ENCODE measurements at regions not wholly inside any gene's neighbourhood (a gene's known extent, or its start where the extent isn't known, plus 50 kb on each side); places are given as distances from the start of the nearest gene placed in this dataset.
"Not testable (repeated sequence)": the region's sequence is repeated elsewhere in the genome, so short reads cannot be mapped to it uniquely, and the experiment has no call there.

- no peak for DNase-seq (ENCODE audit: low spot score)
Observed at GRCh38 chr1:80293818-80294217, 1287.3 kb upstream of the ADGRL4 start.

- DNase-seq (ENCODE audit: low spot score), result not testable (repeated sequence)
Observed at GRCh38 chr1:80288750-80289149, 1282.2 kb upstream of the ADGRL4 start.

GRCh38 chr1:80282536-80282935 lies 1276.0 kb upstream of the ADGRL4 start:
- no peak for DNase-seq (ENCODE audit: low spot score)

GRCh38 chr1:80278936-80279335 lies 1272.4 kb upstream of the ADGRL4 start:
- no peak for DNase-seq (ENCODE audit: low spot score)

DNA sequence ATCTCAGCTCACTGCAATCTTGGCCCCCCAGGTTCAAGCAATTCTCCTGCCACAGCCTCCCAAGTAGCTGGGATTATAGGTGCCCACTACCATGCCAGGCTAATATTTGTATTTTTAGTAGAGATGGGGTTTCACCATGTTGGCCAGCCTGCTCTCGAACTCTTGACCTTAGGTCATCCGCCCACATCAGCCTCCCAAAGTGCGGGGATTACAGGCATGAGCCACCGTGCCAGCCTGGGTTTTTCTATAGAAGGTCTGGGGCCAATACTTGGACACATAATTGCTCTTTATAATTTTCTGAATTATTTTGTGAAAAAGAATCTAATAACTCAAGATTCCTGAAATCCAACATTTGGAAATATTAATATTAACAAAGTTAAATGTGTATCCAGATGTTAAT lies 1267.7 kb upstream of the ADGRL4 start:
- no peak for DNase-seq (ENCODE audit: low spot score)

DNA sequence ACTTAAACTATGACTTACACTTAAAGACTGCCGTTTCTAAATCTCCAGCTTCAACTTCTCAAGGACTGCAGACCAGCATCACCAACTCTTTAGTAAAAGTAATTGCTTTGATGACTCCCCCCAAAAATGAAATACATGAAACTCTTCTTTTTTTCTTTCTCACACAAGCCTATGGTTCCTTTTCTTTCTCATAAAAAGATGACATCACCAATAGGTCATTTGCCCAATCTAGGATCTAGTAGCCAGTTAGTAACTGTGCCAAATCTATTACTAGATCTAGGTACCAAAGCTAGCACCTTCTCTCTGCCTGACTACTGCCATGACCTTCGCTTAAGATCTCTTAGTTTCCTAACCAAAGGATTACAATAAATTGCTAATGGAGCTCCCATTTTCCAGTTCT lies 1266.0 kb upstream of the ADGRL4 start:
- DNase-seq (ENCODE audit: low spot score), result no peak

GRCh38 chr1:80258659-80259058 lies 1252.1 kb upstream of the ADGRL4 start:
- DNase-seq (ENCODE audit: low spot score), result no peak

- DNase-seq (ENCODE audit: low spot score), result no peak
Observed at GRCh38 chr1:80251591-80251990, 1245.1 kb upstream of the ADGRL4 start.

GRCh38 chr1:80251171-80251570 lies 1244.6 kb upstream of the ADGRL4 start:
- DNase-seq (ENCODE audit: low spot score), result no peak

GRCh38 chr1:80250573-80251168 lies 1244.1 kb upstream of the ADGRL4 start:
- DNase-seq (ENCODE audit: low spot score), result no peak

- DNase-seq (ENCODE audit: low spot score), result no peak
Observed at GRCh38 chr1:80249699-80250098, 1243.2 kb upstream of the ADGRL4 start.

GRCh38 chr1:80248886-80249285 lies 1242.4 kb upstream of the ADGRL4 start:
- DNase-seq (ENCODE audit: low spot score), result peak; percentile 8

- no peak for DNase-seq (ENCODE audit: low spot score)
Observed at GRCh38 chr1:80245813-80246212, 1239.3 kb upstream of the ADGRL4 start.

GRCh38 chr1:80244372-80244771 lies 1237.8 kb upstream of the ADGRL4 start:
- DNase-seq (ENCODE audit: low spot score), result no peak

- no peak for DNase-seq (ENCODE audit: low spot score)
Observed at GRCh38 chr1:80241566-80241965, 1235.0 kb upstream of the ADGRL4 start.

- no peak for DNase-seq (ENCODE audit: low spot score)
Observed at GRCh38 chr1:80225510-80225909, 1219.0 kb upstream of the ADGRL4 start.

- DNase-seq (ENCODE audit: low spot score), result no peak
Observed at GRCh38 chr1:80221319-80221718, 1214.8 kb upstream of the ADGRL4 start.

- DNase-seq (ENCODE audit: low spot score), result peak; percentile 26
Observed at GRCh38 chr1:80218112-80218511, 1211.6 kb upstream of the ADGRL4 start.

DNA sequence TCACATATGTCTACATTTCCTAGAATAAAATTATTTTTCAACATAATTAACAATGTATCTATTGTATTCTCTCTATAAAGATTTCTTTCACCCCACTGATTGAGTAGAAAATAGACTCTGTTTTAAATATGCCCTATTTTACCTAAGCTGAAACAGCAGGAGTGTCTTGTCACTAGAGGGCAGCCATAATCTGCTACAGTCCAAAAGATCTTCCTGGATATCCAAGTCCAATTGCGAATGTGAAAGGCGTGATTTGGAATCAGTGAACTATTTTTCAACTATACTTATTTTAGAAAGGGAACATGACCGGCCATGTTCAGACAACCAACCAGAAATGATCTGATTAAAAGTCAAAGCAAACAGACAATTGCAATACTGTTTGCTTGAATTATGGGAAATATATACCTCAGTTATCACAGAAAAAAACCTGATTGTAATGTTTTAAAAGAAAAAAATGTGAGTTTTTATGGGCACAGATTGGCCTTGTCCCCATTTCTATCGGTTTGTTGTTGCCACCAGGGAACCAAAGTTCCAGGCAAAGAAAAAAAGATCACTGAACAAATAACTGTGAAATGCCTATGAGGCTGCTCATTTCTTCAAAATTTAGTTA lies 1211.0 kb upstream of the ADGRL4 start:
- DNase-seq (ENCODE audit: low spot score), result peak; percentile 48

DNA sequence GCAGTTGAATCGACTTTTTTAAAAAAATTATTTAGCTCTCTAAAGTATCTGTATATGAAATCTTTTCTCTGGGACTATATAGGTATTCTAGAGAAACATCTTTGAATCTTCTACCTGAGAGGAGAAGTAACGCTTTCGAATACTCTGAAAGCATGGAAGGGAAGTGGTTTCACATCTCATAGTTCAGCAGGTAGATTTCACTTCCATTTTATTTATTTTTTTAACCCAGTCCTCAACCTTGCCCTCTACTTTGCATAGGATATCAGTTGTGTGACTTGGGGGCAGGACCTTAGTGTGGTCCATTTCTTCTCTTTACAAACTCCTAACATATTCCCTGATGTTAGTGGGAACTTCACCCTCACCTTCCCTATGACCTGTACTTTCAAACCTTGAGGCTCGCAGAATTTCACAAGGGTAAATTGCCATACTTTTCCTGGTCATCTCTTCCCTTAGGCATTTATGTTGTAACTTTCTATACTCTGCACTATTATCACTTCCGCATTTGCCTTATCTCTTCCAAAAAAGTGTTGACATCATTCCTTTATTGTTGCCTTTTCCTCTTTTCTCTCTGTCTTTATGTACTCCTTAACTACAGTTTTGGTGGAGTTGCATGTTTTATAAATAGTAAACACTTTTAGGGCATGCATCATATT lies 1208.5 kb upstream of the ADGRL4 start:
- DNase-seq (ENCODE audit: low spot score), result no peak

DNA sequence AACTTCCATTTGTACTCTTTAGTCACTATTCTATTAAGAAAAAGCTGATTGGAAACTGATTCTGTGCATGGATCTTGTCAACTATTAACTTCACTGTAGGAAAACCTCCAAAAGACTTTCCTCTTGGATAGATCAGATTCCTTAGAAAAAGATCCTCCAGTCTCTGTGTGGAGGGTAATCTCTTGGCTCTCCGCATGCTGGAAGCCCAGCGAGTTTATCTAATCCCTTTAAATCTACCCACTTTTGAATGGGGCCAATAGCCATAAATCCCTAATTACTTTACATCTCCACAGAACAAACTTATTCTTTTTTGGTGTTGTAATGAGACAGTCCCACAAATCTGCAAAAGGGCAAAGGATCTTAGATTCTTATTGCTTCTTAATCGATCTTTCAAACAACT lies 1206.4 kb upstream of the ADGRL4 start:
- DNase-seq (ENCODE audit: low spot score), result no peak

DNA sequence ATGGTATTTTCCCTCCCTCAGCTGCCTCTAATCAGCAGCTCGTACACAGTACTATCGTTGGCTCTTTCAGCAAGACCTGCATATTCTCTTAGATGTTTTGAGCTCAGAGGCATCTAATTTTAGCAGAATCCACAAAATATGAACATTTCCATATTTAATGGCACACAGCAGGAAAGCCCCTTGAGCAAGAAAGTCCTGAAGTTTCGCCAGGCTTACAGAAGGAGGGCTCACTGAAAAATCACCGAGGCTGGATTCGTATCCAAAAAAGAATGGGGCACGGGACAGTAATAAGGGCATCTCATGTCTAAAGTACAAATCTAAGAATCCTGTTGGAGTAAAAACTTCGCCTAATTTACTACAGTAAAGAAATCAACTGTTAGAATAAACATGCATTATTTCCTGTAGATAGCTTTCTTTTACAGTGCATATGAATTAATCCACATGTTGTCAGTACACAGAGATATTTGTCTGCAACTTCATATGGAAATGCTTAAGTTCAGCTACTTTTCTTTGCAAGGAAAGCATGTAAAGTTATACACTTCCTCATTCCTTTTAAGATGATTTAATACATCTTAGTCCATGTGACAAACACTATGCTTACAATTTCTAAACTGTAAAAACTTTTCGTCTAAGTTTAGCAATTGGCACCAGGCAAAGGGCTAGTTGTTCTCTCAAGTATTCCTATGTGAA lies 1205.3 kb upstream of the ADGRL4 start:
- DNase-seq (ENCODE audit: low spot score), result peak; percentile 9

GRCh38 chr1:80202118-80202517 lies 1195.6 kb upstream of the ADGRL4 start:
- no peak for DNase-seq (ENCODE audit: low spot score)
